GM21367 (cell line): ENCODE measurements at regions not wholly inside any gene's neighbourhood (a gene's known extent, or its start where the extent isn't known, plus 50 kb on each side); places are given as distances from the start of the nearest gene placed in this dataset.
"Not testable (repeated sequence)": the region's sequence is repeated elsewhere in the genome, so short reads cannot be mapped to it uniquely, and the experiment has no call there.

Source experiments
- ATAC-seq: cut with Tn5 transposase; IDR thresholded peaks from one replicate; pipeline ENCODE4 v1.9.1; 2021; ENCODE audit not compliant: unreplicated experiment

GRCh38 chr3:94405258-94406035 lies 342.6 kb downstream of the NSUN3 start:
- ATAC-seq, result no peak

GRCh38 chr3:94406595-94406994 lies 343.7 kb downstream of the NSUN3 start:
- ATAC-seq, result no peak

GRCh38 chr3:94412936-94413335 lies 350.1 kb downstream of the NSUN3 start:
- not testable (repeated sequence) for ATAC-seq

- no peak for ATAC-seq
These were observed 350.7 kb downstream of the NSUN3 start for GRCh38 chr3:94413336-94414108.

- no peak for ATAC-seq
These were observed 351.6 kb downstream of the NSUN3 start for GRCh38 chr3:94414418-94414817.

- no peak for ATAC-seq
These were observed 353.9 kb downstream of the NSUN3 start for GRCh38 chr3:94416768-94417167.

GRCh38 chr3:94417963-94418455 lies 355.1 kb downstream of the NSUN3 start:
- ATAC-seq, result no peak

- ATAC-seq, result no peak
These were observed 358.1 kb downstream of the NSUN3 start for GRCh38 chr3:94420931-94421330.

- no peak for ATAC-seq
These were observed 360.7 kb downstream of the NSUN3 start for GRCh38 chr3:94423578-94423977.

GRCh38 chr3:94429517-94429916 lies 366.7 kb downstream of the NSUN3 start:
- no peak for ATAC-seq

GRCh38 chr3:94431876-94432570 lies 369.2 kb downstream of the NSUN3 start:
- ATAC-seq, result no peak

- ATAC-seq, result no peak
These were observed 370.9 kb downstream of the NSUN3 start for GRCh38 chr3:94433811-94434210.

GRCh38 chr3:94440767-94441493 lies 378.1 kb downstream of the NSUN3 start:
- ATAC-seq, result no peak

- ATAC-seq, result no peak
These were observed 378.6 kb downstream of the NSUN3 start for GRCh38 chr3:94441494-94441847.

- ATAC-seq, result no peak
These were observed 391.0 kb downstream of the NSUN3 start for GRCh38 chr3:94453864-94454263.

GRCh38 chr3:94459167-94459566 lies 396.3 kb downstream of the NSUN3 start:
- no peak for ATAC-seq

GRCh38 chr3:94460931-94461330 lies 398.1 kb downstream of the NSUN3 start:
- ATAC-seq, result no peak

- no peak for ATAC-seq
These were observed 400.1 kb downstream of the NSUN3 start for GRCh38 chr3:94462931-94463330.

- ATAC-seq, result no peak
These were observed 409.6 kb downstream of the NSUN3 start for GRCh38 chr3:94472511-94472910.

- ATAC-seq, result no peak
These were observed 418.5 kb downstream of the NSUN3 start for GRCh38 chr3:94481226-94481898.
